ENCODE measurements at regions not wholly inside any gene's neighbourhood (a gene's known extent, or its start where the extent isn't known, plus 50 kb on each side); places are given as distances from the start of the nearest gene placed in this dataset.

GRCh38 chr22:22079404-22080148, 97.0 kb upstream of the TOP3B start:
- no peak for TF ChIP-seq RXRA (IDR thresholded peaks at IDR 0.05)
- TF ChIP-seq REST (IDR thresholded peaks at IDR 0.05), result no peak
- no peak for TF ChIP-seq CTCF (IDR thresholded peaks at IDR 0.05; ENCODE audit: low read depth, low read length, missing input control)
- no peak for TF ChIP-seq MAX (IDR thresholded peaks at IDR 0.05)
- TF ChIP-seq TAF1 (conservative IDR thresholded peaks at IDR 0.05), result no peak
- no peak for TF ChIP-seq RAD21 (IDR thresholded peaks at IDR 0.05)
- no peak for TF ChIP-seq FOXA1 (IDR thresholded peaks at IDR 0.05)
